ENCODE measurements at regions not wholly inside any gene's neighbourhood (a gene's known extent, or its start where the extent isn't known, plus 50 kb on each side); places are given as distances from the start of the nearest gene placed in this dataset.

- intact Hi-C loops (cut with micrococcal nuclease), result no loop called here
- Mint-ChIP-seq H3K4me3 (no peak overlapping the region), H3K9me3 (no peaks in the 10 kb centered on the region), H3K27ac (no peak overlapping the region), H3K27me3 (ENCODE audit: insufficient read depth) (no peaks in the 10 kb centered on the region), H3K36me3 (ENCODE audit: low read depth) (no peaks in the 10 kb centered on the region), H3K4me1 (ENCODE audit: low read depth) (no peaks in the 10 kb centered on the region)
- DNase-seq (ENCODE audit: low spot score), result no peak
These were observed 336.0 kb downstream of the ENC1 start for GRCh38 chr5:74304536-74304935.

GRCh38 chr5:74303578-74303977 lies 336.9 kb downstream of the ENC1 start:
- no peak for DNase-seq (ENCODE audit: low spot score)
- no peaks in the 10 kb centered on the region for H3K27me3 Mint-ChIP-seq (ENCODE audit: insufficient read depth)
- H3K4me3 Mint-ChIP-seq, result no peak overlapping the region
- no peaks in the 10 kb centered on the region for H3K4me1 Mint-ChIP-seq (ENCODE audit: low read depth)
- H3K36me3 Mint-ChIP-seq (ENCODE audit: low read depth), result no peaks in the 10 kb centered on the region
- H3K9me3 Mint-ChIP-seq, result no peaks in the 10 kb centered on the region
- intact Hi-C loops (cut with micrococcal nuclease), result no loop called here
- H3K27ac Mint-ChIP-seq, result no peak overlapping the region

- no peaks in the 10 kb centered on the region for H3K4me1 Mint-ChIP-seq (ENCODE audit: low read depth)
- H3K36me3 Mint-ChIP-seq (ENCODE audit: low read depth), result no peaks in the 10 kb centered on the region
- intact Hi-C loops (cut with micrococcal nuclease), result no loop called here
- H3K9me3 Mint-ChIP-seq, result no peaks in the 10 kb centered on the region
- no peak overlapping the region for H3K27ac Mint-ChIP-seq
- DNase-seq (ENCODE audit: low spot score), result no peak
- no peak overlapping the region for H3K4me3 Mint-ChIP-seq
- no peaks in the 10 kb centered on the region for H3K27me3 Mint-ChIP-seq (ENCODE audit: insufficient read depth)
These were observed 339.0 kb downstream of the ENC1 start for GRCh38 chr5:74301576-74301975.

GRCh38 chr5:74300808-74301389 lies 339.6 kb downstream of the ENC1 start:
- Mint-ChIP-seq H3K4me1 (ENCODE audit: low read depth) (no peaks in the 10 kb centered on the region), H3K36me3 (ENCODE audit: low read depth) (no peaks in the 10 kb centered on the region), H3K4me3 (no peak overlapping the region), H3K9me3 (no peaks in the 10 kb centered on the region), H3K27me3 (ENCODE audit: insufficient read depth) (no peaks in the 10 kb centered on the region), H3K27ac (no peak overlapping the region)
- intact Hi-C loops (cut with micrococcal nuclease), result no loop called here
- DNase-seq (ENCODE audit: low spot score), result no peak

- Mint-ChIP-seq H3K4me3 (no peak overlapping the region), H3K9me3 (no peaks in the 10 kb centered on the region), H3K4me1 (ENCODE audit: low read depth) (no peaks in the 10 kb centered on the region), H3K36me3 (ENCODE audit: low read depth) (no peaks in the 10 kb centered on the region), H3K27ac (no peak overlapping the region), H3K27me3 (ENCODE audit: insufficient read depth) (no peaks in the 10 kb centered on the region)
- DNase-seq (ENCODE audit: low spot score), result no peak
- intact Hi-C loops (cut with micrococcal nuclease), result no loop called here
These were observed 340.7 kb downstream of the ENC1 start for GRCh38 chr5:74299833-74300232.

- no peaks in the 10 kb centered on the region for H3K36me3 Mint-ChIP-seq (ENCODE audit: low read depth)
- H3K4me1 Mint-ChIP-seq (ENCODE audit: low read depth), result no peaks in the 10 kb centered on the region
- no peaks in the 10 kb centered on the region for H3K27me3 Mint-ChIP-seq (ENCODE audit: insufficient read depth)
- H3K27ac Mint-ChIP-seq, result no peak overlapping the region
- no peak for DNase-seq (ENCODE audit: low spot score)
- intact Hi-C loops (cut with micrococcal nuclease), result no loop called here
- no peak overlapping the region for H3K4me3 Mint-ChIP-seq
- H3K9me3 Mint-ChIP-seq, result no peaks in the 10 kb centered on the region
These were observed 343.7 kb downstream of the ENC1 start for GRCh38 chr5:74296685-74297408.

GRCh38 chr5:74295676-74296075 lies 344.9 kb downstream of the ENC1 start:
- no peaks in the 10 kb centered on the region for H3K4me1 Mint-ChIP-seq (ENCODE audit: low read depth)
- DNase-seq (ENCODE audit: low spot score), result no peak
- H3K36me3 Mint-ChIP-seq (ENCODE audit: low read depth), result no peaks in the 10 kb centered on the region
- no peak overlapping the region for H3K4me3 Mint-ChIP-seq
- intact Hi-C loops (cut with micrococcal nuclease), result no loop called here
- no peak overlapping the region for H3K27ac Mint-ChIP-seq
- H3K9me3 Mint-ChIP-seq, result no peaks in the 10 kb centered on the region
- no peaks in the 10 kb centered on the region for H3K27me3 Mint-ChIP-seq (ENCODE audit: insufficient read depth)

GRCh38 chr5:74295141-74295540 lies 345.4 kb downstream of the ENC1 start:
- H3K4me3 Mint-ChIP-seq, result no peak overlapping the region
- no peak overlapping the region for H3K27ac Mint-ChIP-seq
- no peaks in the 10 kb centered on the region for H3K36me3 Mint-ChIP-seq (ENCODE audit: low read depth)
- DNase-seq (ENCODE audit: low spot score), result no peak
- no peaks in the 10 kb centered on the region for H3K27me3 Mint-ChIP-seq (ENCODE audit: insufficient read depth)
- H3K4me1 Mint-ChIP-seq (ENCODE audit: low read depth), result no peaks in the 10 kb centered on the region
- no peaks in the 10 kb centered on the region for H3K9me3 Mint-ChIP-seq
- intact Hi-C loops (cut with micrococcal nuclease), result no loop called here

GRCh38 chr5:74294231-74294705 lies 346.3 kb downstream of the ENC1 start:
- Mint-ChIP-seq H3K27ac (no peak overlapping the region), H3K27me3 (ENCODE audit: insufficient read depth) (no peaks in the 10 kb centered on the region), H3K9me3 (no peaks in the 10 kb centered on the region), H3K4me3 (no peak overlapping the region), H3K36me3 (ENCODE audit: low read depth) (no peaks in the 10 kb centered on the region), H3K4me1 (ENCODE audit: low read depth) (no peaks in the 10 kb centered on the region)
- DNase-seq (ENCODE audit: low spot score), result no peak
- intact Hi-C loops (cut with micrococcal nuclease), result no loop called here

- no peak overlapping the region for H3K27ac Mint-ChIP-seq
- no peaks in the 10 kb centered on the region for H3K27me3 Mint-ChIP-seq (ENCODE audit: insufficient read depth)
- intact Hi-C loops (cut with micrococcal nuclease), result no loop called here
- no peaks in the 10 kb centered on the region for H3K36me3 Mint-ChIP-seq (ENCODE audit: low read depth)
- no peak for DNase-seq (ENCODE audit: low spot score)
- no peaks in the 10 kb centered on the region for H3K4me1 Mint-ChIP-seq (ENCODE audit: low read depth)
- H3K9me3 Mint-ChIP-seq, result no peaks in the 10 kb centered on the region
- H3K4me3 Mint-ChIP-seq, result no peak overlapping the region
These were observed 347.3 kb downstream of the ENC1 start for GRCh38 chr5:74293182-74293581.

GRCh38 chr5:74290634-74291241 lies 349.8 kb downstream of the ENC1 start:
- Mint-ChIP-seq H3K36me3 (ENCODE audit: low read depth) (no peaks in the 10 kb centered on the region), H3K4me3 (no peak overlapping the region), H3K9me3 (no peaks in the 10 kb centered on the region), H3K4me1 (ENCODE audit: low read depth) (no peaks in the 10 kb centered on the region), H3K27me3 (ENCODE audit: insufficient read depth) (no peaks in the 10 kb centered on the region), H3K27ac (no peak overlapping the region)
- no peak for DNase-seq (ENCODE audit: low spot score)
- intact Hi-C loops (cut with micrococcal nuclease), result no loop called here

- Mint-ChIP-seq H3K4me1 (ENCODE audit: low read depth) (no peaks in the 10 kb centered on the region), H3K4me3 (no peak overlapping the region), H3K27me3 (ENCODE audit: insufficient read depth) (no peaks in the 10 kb centered on the region), H3K9me3 (no peaks in the 10 kb centered on the region), H3K27ac (no peak overlapping the region), H3K36me3 (ENCODE audit: low read depth) (no peaks in the 10 kb centered on the region)
- intact Hi-C loops (cut with micrococcal nuclease), result no loop called here
- no peak for DNase-seq (ENCODE audit: low spot score)
These were observed 350.8 kb downstream of the ENC1 start for GRCh38 chr5:74289691-74290090.

- Mint-ChIP-seq H3K27me3 (ENCODE audit: insufficient read depth) (no peaks in the 10 kb centered on the region), H3K4me3 (no peak overlapping the region), H3K36me3 (ENCODE audit: low read depth) (no peaks in the 10 kb centered on the region), H3K9me3 (no peaks in the 10 kb centered on the region), H3K27ac (no peak overlapping the region), H3K4me1 (ENCODE audit: low read depth) (no peaks in the 10 kb centered on the region)
- intact Hi-C loops (cut with micrococcal nuclease), result no loop called here
- DNase-seq (ENCODE audit: low spot score), result no peak
These were observed 351.3 kb downstream of the ENC1 start for GRCh38 chr5:74289238-74289637.

Data from activated T-helper 1 cell treated with anti-CD3 and anti-CD28 coated beads, Interleukin-12 subunit alpha, Interleukin-12 subunit beta, Interleukin-2, Interleukin-4 antibody, amounts not matched to agents 30 ng/mL and 10 ng/mL and 1 ng/mL, durations not matched to agents 14 hours and 24 hours and 36 hours (primary cell).